Rectal smooth muscle tissue (tissue), 1 donor: ENCODE measurements at regions not wholly inside any gene's neighbourhood (a gene's known extent, or its start where the extent isn't known, plus 50 kb on each side); places are given as distances from the start of the nearest gene placed in this dataset.

Source experiments
- H3K27ac ChIP-seq: one replicate; pipeline ENCODE4 v1.7.0; 2013; ENCODE audit warnings: low read depth, low read length, inconsistent platforms
- H3K27me3 ChIP-seq: one replicate; pipeline ENCODE4 v1.7.0; 2013; ENCODE audit warnings: low read length; ENCODE audit not compliant: control insufficient read depth, insufficient read depth
- H3K36me3 ChIP-seq: one replicate; pipeline ENCODE4 v1.7.0; 2013; ENCODE audit warnings: low read length; ENCODE audit not compliant: control insufficient read depth, insufficient read depth
- H3K4me1 ChIP-seq: one replicate; pipeline ENCODE4 v1.7.0; 2013; ENCODE audit warnings: low read length; ENCODE audit not compliant: control insufficient read depth, insufficient read depth
- H3K4me3 ChIP-seq: one replicate; pipeline ENCODE4 v1.7.0; 2013; ENCODE audit warnings: low read length
- H3K9ac ChIP-seq: one replicate; pipeline ENCODE4 v1.7.0; 2013; ENCODE audit warnings: low read length

DNA sequence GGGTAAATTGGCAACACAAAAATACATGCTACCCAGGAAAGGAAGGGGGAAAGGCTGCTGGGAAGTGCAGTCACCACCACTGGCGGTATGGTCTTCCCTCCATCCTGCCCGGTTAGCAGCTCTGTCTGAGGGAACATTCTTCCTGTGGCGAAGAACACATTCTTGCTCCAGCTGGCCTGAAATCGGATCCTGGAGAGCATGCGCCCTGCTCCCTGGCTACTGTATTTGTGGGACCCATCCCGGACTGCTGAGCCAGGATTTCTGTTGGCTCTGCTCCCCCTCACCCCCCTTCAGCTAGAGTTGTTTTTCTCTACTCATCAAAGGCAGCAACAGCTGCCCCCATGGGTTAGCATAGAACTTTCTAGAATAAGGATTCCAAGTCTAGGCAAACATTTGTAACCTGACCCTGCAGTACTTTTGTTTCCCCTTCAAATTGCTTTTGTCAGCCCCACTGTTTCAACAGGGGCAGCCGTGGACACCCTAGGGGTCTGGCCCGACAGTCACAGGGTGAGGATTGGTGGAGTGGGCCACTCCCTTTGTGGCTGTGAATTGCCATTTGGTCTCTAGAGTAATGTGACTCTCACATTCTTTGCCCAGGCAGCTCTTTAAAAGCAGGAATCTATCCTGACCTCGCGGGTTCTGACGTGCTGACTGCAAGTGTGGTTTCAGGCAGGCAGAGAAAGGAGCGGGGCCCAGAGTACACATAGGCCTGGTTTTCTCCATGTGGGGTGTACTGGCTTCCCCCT, 157.7 kb downstream of the TOMM20 start:
- Histone ChIP-seq H3K36me3 (no peaks in the 10 kb centered on the region), H3K9ac (no peak overlapping the region), H3K4me3 (peak overlapping the region; percentile 45), H3K4me1 (peaks cover 36% of the 10 kb centered on the region), H3K27me3 (no peaks in the 10 kb centered on the region), H3K27ac (peak overlapping the region; percentile 84)

DNA sequence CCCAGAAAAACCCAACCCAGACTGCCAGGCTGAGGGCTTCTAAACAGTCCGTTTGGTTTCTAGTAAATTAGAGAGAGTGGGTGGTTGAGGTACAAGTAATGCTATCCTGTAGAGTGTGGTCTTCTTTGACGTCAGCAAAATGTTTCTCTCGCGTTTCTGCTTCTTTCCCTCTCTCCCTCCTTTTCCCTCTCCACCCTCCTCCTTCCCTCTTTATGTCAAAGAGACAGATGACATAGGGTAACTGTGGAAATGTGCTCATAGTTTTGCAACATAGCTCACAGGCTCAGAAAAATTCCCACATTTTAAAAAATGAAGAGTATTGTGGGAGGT, 158.3 kb downstream of the TOMM20 start:
- Histone ChIP-seq H3K4me1 (peaks cover 37% of the 10 kb centered on the region), H3K27me3 (no peaks in the 10 kb centered on the region), H3K27ac (peak overlapping the region; percentile 84), H3K4me3 (peak overlapping the region; percentile 45), H3K36me3 (no peaks in the 10 kb centered on the region), H3K9ac (no peak overlapping the region)

DNA sequence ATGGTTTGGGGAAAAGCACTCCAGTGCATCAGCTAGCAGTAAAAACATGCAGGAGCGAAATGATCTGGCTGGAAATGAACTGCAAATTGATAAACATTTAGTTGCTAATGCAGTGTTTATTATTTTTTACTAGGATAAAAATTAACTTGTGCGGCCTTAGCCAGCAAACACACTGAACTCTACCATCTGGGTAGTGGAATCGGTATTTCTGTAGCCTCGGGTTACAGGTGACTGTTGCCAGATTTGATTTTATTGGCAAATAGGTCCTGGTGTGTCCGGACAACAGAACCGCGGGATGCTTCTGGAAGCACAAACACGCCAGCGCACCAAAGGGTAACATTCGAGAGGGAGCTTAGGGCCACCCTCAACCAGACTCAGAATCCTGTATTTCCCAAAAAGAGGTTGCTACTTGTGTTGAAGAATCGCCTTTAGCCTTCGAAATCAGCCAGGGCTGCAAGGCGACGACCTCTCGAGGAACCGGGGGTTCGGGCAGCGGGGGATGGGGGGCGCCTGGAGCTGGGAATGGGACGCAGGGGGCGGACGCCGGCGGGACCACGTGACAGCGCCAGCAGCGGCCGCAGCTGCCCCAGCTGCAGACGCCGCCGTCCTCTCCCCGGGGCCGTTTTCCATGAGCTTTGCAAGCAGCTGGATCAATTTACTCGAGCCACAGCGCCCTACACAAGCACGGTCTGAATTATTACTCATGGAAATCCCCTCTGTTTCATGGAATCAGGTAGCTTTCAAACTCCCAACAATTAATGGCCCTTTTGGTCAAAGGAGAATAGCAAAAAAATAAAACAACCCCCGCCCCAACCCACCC, 158.8 kb downstream of the TOMM20 start:
- Histone ChIP-seq H3K36me3 (no peaks in the 10 kb centered on the region), H3K4me3 (peak overlapping the region; percentile 69), H3K27ac (peak overlapping the region; percentile 84), H3K9ac (no peak overlapping the region), H3K4me1 (peaks cover 42% of the 10 kb centered on the region), H3K27me3 (no peaks in the 10 kb centered on the region)

DNA sequence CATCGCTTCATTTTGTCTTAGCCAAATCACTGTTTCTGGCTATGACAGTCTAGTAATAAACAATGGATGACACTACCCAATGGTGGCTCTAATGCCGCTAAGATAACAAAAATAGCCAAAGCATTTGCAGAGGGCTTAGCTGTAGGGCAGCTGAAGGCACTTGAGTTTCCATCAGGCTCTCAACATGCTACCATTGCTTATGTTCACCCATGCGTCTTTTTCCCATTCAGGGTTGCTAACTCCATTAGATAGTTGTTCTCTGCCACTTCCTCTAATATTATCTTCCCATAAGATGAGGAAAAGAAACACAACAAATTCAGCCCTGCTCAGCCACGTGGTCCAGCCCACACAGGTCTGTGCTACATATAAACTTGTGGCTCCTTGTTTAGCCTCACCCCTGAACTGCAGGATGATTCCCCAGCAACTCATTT, 159.6 kb downstream of the TOMM20 start:
- Histone ChIP-seq H3K27ac (peak overlapping the region; percentile 84), H3K36me3 (no peaks in the 10 kb centered on the region), H3K4me1 (peaks cover 44% of the 10 kb centered on the region), H3K4me3 (no peak overlapping the region), H3K9ac (no peak overlapping the region), H3K27me3 (no peaks in the 10 kb centered on the region)

DNA sequence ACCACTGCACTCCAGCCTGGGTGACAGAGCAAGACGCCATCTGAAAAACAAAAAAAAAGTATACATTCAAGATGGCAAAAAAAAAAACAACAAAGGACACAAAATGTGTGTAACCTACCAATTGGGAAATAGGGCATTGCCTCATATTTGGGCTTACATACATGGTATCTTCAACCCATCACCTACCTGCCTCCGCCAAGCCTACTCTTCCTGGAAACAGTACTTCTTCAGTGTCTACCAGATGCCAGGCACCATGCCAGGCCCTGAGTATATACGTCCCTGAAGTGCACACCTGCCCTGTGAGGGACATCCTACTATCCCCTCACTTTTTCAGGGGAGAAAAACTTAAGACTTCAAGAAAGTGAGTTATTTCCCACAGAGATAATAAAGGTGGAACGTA, 160.2 kb downstream of the TOMM20 start:
- Histone ChIP-seq H3K36me3 (no peaks in the 10 kb centered on the region), H3K4me3 (no peak overlapping the region), H3K27me3 (no peaks in the 10 kb centered on the region), H3K4me1 (peaks cover 44% of the 10 kb centered on the region), H3K9ac (no peak overlapping the region), H3K27ac (peak overlapping the region; percentile 37)

DNA sequence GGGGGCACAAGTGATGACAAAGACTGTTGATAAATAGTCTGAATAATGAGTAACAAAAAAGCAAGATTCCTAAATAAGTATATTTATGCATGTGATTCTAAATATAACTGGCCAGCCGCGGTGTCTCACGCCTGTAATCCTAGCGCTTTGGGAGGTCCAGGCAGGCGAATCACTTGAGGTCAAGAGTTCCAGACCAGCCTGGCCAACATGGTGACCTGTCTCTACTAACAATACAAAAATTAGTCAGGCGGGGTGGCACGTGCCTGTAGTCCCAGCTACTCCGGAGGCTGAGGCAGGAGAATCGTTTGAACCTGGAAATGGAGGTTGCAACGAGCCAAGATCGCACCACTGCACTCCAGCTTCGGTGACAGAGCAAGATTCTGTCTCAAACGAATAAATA, 161.5 kb downstream of the TOMM20 start:
- H3K36me3 ChIP-seq: no peaks in the 10 kb centered on the region
- H3K4me3 ChIP-seq: no peak overlapping the region
- no peak overlapping the region for H3K9ac ChIP-seq
- no peak overlapping the region for H3K27ac ChIP-seq
- peaks cover 48% of the 10 kb centered on the region for H3K4me1 ChIP-seq
- H3K27me3 ChIP-seq: no peaks in the 10 kb centered on the region

- peaks cover 45% of the 10 kb centered on the region for H3K4me1 ChIP-seq
Observed at GRCh38 chr1:234965111-234965510, 163.5 kb downstream of the TOMM20 start.

GRCh38 chr1:234963904-234964702, 164.5 kb downstream of the TOMM20 start:
- no peaks in the 10 kb centered on the region for H3K27me3 ChIP-seq
- no peaks in the 10 kb centered on the region for H3K36me3 ChIP-seq
- peaks cover 36% of the 10 kb centered on the region for H3K4me1 ChIP-seq
- peak overlapping the region; percentile 14 for H3K4me3 ChIP-seq
- H3K27ac ChIP-seq: peak overlapping the region; percentile 75
- no peak overlapping the region for H3K9ac ChIP-seq

More at GRCh38 chr1:234965111-234965510, 163.5 kb downstream of the TOMM20 start:
- Histone ChIP-seq H3K27ac (peak overlapping the region; percentile 58), H3K9ac (no peak overlapping the region), H3K27me3 (no peaks in the 10 kb centered on the region), H3K36me3 (no peaks in the 10 kb centered on the region), H3K4me3 (peak overlapping the region; percentile 1)

GRCh38 chr1:234963180-234963903, 165.3 kb downstream of the TOMM20 start:
- Histone ChIP-seq H3K4me3 (peak overlapping the region; percentile 14), H3K27ac (peak overlapping the region; percentile 75), H3K36me3 (no peaks in the 10 kb centered on the region), H3K4me1 (peaks cover 33% of the 10 kb centered on the region), H3K27me3 (no peaks in the 10 kb centered on the region), H3K9ac (no peak overlapping the region)

GRCh38 chr1:234962340-234962989, 166.2 kb downstream of the TOMM20 start:
- no peaks in the 10 kb centered on the region for H3K27me3 ChIP-seq
- peaks cover 34% of the 10 kb centered on the region for H3K4me1 ChIP-seq
- H3K4me3 ChIP-seq: peak overlapping the region; percentile 47

GRCh38 chr1:234961456-234962339, 166.9 kb downstream of the TOMM20 start:
- Histone ChIP-seq H3K4me1 (peaks cover 39% of the 10 kb centered on the region), H3K27ac (peak overlapping the region; percentile 75), H3K27me3 (no peaks in the 10 kb centered on the region), H3K4me3 (peak overlapping the region; percentile 47), H3K9ac (peak overlapping the region; percentile 35), H3K36me3 (no peaks in the 10 kb centered on the region)

More at GRCh38 chr1:234962340-234962989, 166.2 kb downstream of the TOMM20 start:
- Histone ChIP-seq H3K9ac (no peak overlapping the region), H3K36me3 (no peaks in the 10 kb centered on the region), H3K27ac (peak overlapping the region; percentile 75)
